GM20431 (cell line): ENCODE measurements at regions not wholly inside any gene's neighbourhood (a gene's known extent, or its start where the extent isn't known, plus 50 kb on each side); places are given as distances from the start of the nearest gene placed in this dataset.
"Not testable (repeated sequence)": the region's sequence is repeated elsewhere in the genome, so short reads cannot be mapped to it uniquely, and the experiment has no call there.

Experiments used
- in situ Hi-C: fragments of 300-500 bp; cut with MseI, MboI; formaldehyde crosslinking; loops from one replicate; pipeline ENCODE4 v1.15.0; 2020; ENCODE audit warnings: low sequenced_read_pairs; ENCODE audit not compliant: unreplicated experiment

- in situ Hi-C loops: no loop called here
Observed at GRCh38 chr4:24219209-24219608, 329.4 kb upstream of the PPARGC1A start.

- in situ Hi-C loops: no loop called here
Observed at GRCh38 chr4:24218566-24218965, 328.7 kb upstream of the PPARGC1A start.

GRCh38 chr4:24214796-24215195 lies 324.9 kb upstream of the PPARGC1A start:
- in situ Hi-C loops: no loop called here

- in situ Hi-C loops: no loop called here
Observed at GRCh38 chr4:24213961-24214360, 324.1 kb upstream of the PPARGC1A start.

GRCh38 chr4:24212642-24213041 lies 322.8 kb upstream of the PPARGC1A start:
- in situ Hi-C loops: no loop called here

- in situ Hi-C loops: no loop called here
Observed at GRCh38 chr4:24211856-24212255, 322.0 kb upstream of the PPARGC1A start.

- in situ Hi-C loops: no loop called here
Observed at GRCh38 chr4:24210332-24210902, 320.6 kb upstream of the PPARGC1A start.

GRCh38 chr4:24209906-24210305 lies 320.1 kb upstream of the PPARGC1A start:
- in situ Hi-C loops: no loop called here

- in situ Hi-C loops: no loop called here
Observed at GRCh38 chr4:24209131-24209530, 319.3 kb upstream of the PPARGC1A start.

GRCh38 chr4:24208691-24209090 lies 318.8 kb upstream of the PPARGC1A start:
- in situ Hi-C loops: no loop called here

- in situ Hi-C loops: not testable (repeated sequence)
Observed at GRCh38 chr4:24204708-24205107, 314.9 kb upstream of the PPARGC1A start.

- in situ Hi-C loops: no loop called here
Observed at GRCh38 chr4:24203926-24204325, 314.1 kb upstream of the PPARGC1A start.

- in situ Hi-C loops: no loop called here
Observed at GRCh38 chr4:24202579-24202978, 312.7 kb upstream of the PPARGC1A start.

- in situ Hi-C loops: no loop called here
Observed at GRCh38 chr4:24197955-24198354, 308.1 kb upstream of the PPARGC1A start.

- in situ Hi-C loops: no loop called here
Observed at GRCh38 chr4:24196785-24197184, 306.9 kb upstream of the PPARGC1A start.

- in situ Hi-C loops: no loop called here
Observed at GRCh38 chr4:24195991-24196736, 306.3 kb upstream of the PPARGC1A start.

GRCh38 chr4:24192018-24192641 lies 302.3 kb upstream of the PPARGC1A start:
- in situ Hi-C loops: no loop called here

GRCh38 chr4:24190761-24191695 lies 301.2 kb upstream of the PPARGC1A start:
- in situ Hi-C loops: no loop called here

GRCh38 chr4:24188459-24188858 lies 298.6 kb upstream of the PPARGC1A start:
- in situ Hi-C loops: no loop called here

GRCh38 chr4:24186466-24186865 lies 296.6 kb upstream of the PPARGC1A start:
- in situ Hi-C loops: no loop called here
